HCT116 (cell line): ENCODE measurements at regions not wholly inside any gene's neighbourhood (a gene's known extent, or its start where the extent isn't known, plus 50 kb on each side); places are given as distances from the start of the nearest gene placed in this dataset.

ENCODE experiments used
- ATAC-seq: fragments of 200-7000 bp; cut with Tn5 transposase; 2 replicates; pipeline ENCODE4 v1.9.1; 2020; ENCODE audit warnings: mild to moderate bottlenecking, moderate library complexity
- BruUV-seq: library from RNA; stranded (reverse); fragments of 400-500 nt; replicated peaks from 2 replicates; lab custom pipeline; 2021; lab: Mats Ljungman, UMichigan
- CTCF ChIA-PET: fragments of 300-600 bp; sonication (Branson Sonifier 250); formaldehyde crosslinking; loops from one replicate; lab custom pipeline; 2021; ENCODE audit warnings: antibody characterized with exemption; lab: Charles Lee
- POLR2A ChIA-PET: fragments of 300-600, 350-600 bp; sonication (Branson Sonifier 250); formaldehyde crosslinking; loops from one replicate; lab custom pipeline; 2021; ENCODE audit warnings: antibody characterized with exemption; lab: Charles Lee
- RAD21 ChIA-PET, 2 experiments: fragments of 300-600 bp; sonication (Branson Sonifier 250); formaldehyde crosslinking; loops; one replicate each; lab custom pipeline; 2023; ENCODE audit warnings: low total read pairs in 2 of 2; ENCODE audit not compliant: uncharacterized antibody in 2 of 2, unreplicated experiment in 2 of 2, low non-redundant PET in 1 of 2; lab: Charles Lee
- DNase-seq: peaks from one replicate; pipeline ENCODE4 v3.0.0-alpha.2; 2010; ENCODE audit warnings: low read depth, low spot score
- H2AFZ ChIP-seq: fragments of 200-600 bp; shearing (Covaris generic), sonication (generic); 2 replicates; pipeline ENCODE4 v1.6.1; 2017; ENCODE audit warnings: low read depth, mixed run types, mixed read lengths, antibody characterized with exemption, low read length; ENCODE audit not compliant: poor library complexity, severe bottlenecking
- H3K27ac ChIP-seq: 2 replicates; pipeline ENCODE4 v1.5.1; 2012; ENCODE audit warnings: low read depth, low read length
- H3K27me3 ChIP-seq: fragments of 200-600 bp; sonication (generic); 2 replicates; pipeline ENCODE4 v1.6.1; 2016; ENCODE audit warnings: mixed run types, low read length, mixed read lengths; ENCODE audit not compliant: insufficient read depth
- H3K36me3 ChIP-seq, 2 experiments: fragments of 200-500 bp in 1 of 2; fragments of 200-600 bp in 1 of 2; sonication (Bioruptor generic) in 1 of 2; sonication (generic) in 1 of 2; 2 replicates each; pipeline versions ENCODE4 v1.5.1 to v1.6.1; 2014 to 2016; ENCODE audit warnings: low read length in 2 of 2, inconsistent platforms in 1 of 2, mixed read lengths in 1 of 2, mixed run types in 1 of 2; ENCODE audit not compliant: insufficient read depth in 2 of 2, control insufficient read depth in 1 of 2
- H3K4me1 ChIP-seq, 2 experiments: fragments of 200-600 bp in 1 of 2; sonication (generic) in 1 of 2; 2 replicates each; pipeline versions ENCODE4 v1.5.1 to v1.6.1; 2012 to 2017; ENCODE audit warnings: low read length in 2 of 2, inconsistent platforms in 1 of 2, mild to moderate bottlenecking in 1 of 2, mixed read lengths in 1 of 2, mixed run types in 1 of 2, moderate library complexity in 1 of 2; ENCODE audit not compliant: insufficient read depth in 2 of 2, control insufficient read depth in 1 of 2
- H3K4me2 ChIP-seq: fragments of 200-600 bp; sonication (generic); 2 replicates; pipeline ENCODE4 v1.6.1; 2017; ENCODE audit warnings: mixed run types, low read length, mixed read lengths
- H3K4me3 ChIP-seq, 2 experiments: fragments of 200-600 bp in 1 of 2; sonication (generic) in 1 of 2; replicated peaks in 1 of 2; 2 replicates each; pipeline ENCODE4 v1.5.1; 2011 to 2016; ENCODE audit warnings: low read length in 2 of 2, control low read depth in 1 of 2, low read depth in 1 of 2, mild to moderate bottlenecking in 1 of 2, mixed read lengths in 1 of 2, mixed run types in 1 of 2
- H3K79me2 ChIP-seq: fragments of 200-600 bp; sonication (generic); 2 replicates; pipeline ENCODE4 v1.6.1; 2017; ENCODE audit warnings: mild to moderate bottlenecking, mixed run types, low read length, moderate library complexity, mixed read lengths; ENCODE audit not compliant: insufficient read depth
- H3K9ac ChIP-seq: fragments of 200-600 bp; sonication (generic); 2 replicates; pipeline ENCODE4 v1.6.1; 2016; ENCODE audit warnings: low read length, mixed read lengths
- H3K9me2 ChIP-seq: fragments of 200-600 bp; sonication (generic), shearing (Covaris generic); 2 replicates; pipeline ENCODE4 v1.6.1; 2017; ENCODE audit warnings: mixed run types, mild to moderate bottlenecking, moderate library complexity; ENCODE audit not compliant: insufficient read depth
- H3K9me3 ChIP-seq, 2 experiments: fragments of 200-500 bp in 1 of 2; fragments of 200-600 bp in 1 of 2; sonication (Bioruptor generic) in 1 of 2; sonication (generic) in 1 of 2; 2 replicates each; pipeline ENCODE4 v1.6.1; 2014 to 2017; ENCODE audit warnings: low read length in 2 of 2, mixed read lengths in 2 of 2, inconsistent platforms in 1 of 2, low read depth in 1 of 2, mild to moderate bottlenecking in 1 of 2, mixed run types in 1 of 2, moderate library complexity in 1 of 2; ENCODE audit not compliant: control insufficient read depth in 1 of 2, insufficient read depth in 1 of 2
- H4K20me1 ChIP-seq: fragments of 200-600 bp; sonication (generic), shearing (Covaris generic); 2 replicates; pipeline ENCODE4 v1.6.1; 2017; ENCODE audit warnings: mixed run types, mild to moderate bottlenecking, moderate library complexity; ENCODE audit not compliant: insufficient read depth
- CEBPB ChIP-seq: IDR thresholded peaks from 2 replicates; pipeline ENCODE4 v1.6.1; 2012; ENCODE audit warnings: low read depth
- EZH2 ChIP-seq: fragments of 200-600 bp; sonication (generic); IDR thresholded peaks from 2 replicates; pipeline ENCODE4 v1.6.1; 2017; ENCODE audit warnings: antibody characterized with exemption, mixed run types
- EZH2phosphoT487 ChIP-seq: fragments of 200-600 bp; IDR thresholded peaks from 2 replicates; pipeline ENCODE4 v1.6.1; 2018; ENCODE audit warnings: antibody characterized with exemption, borderline replicate concordance
- FOSL1 ChIP-seq: IDR thresholded peaks from 2 replicates; pipeline ENCODE4 v1.6.1; 2012; ENCODE audit warnings: low read depth
- JUND ChIP-seq: IDR thresholded peaks from 2 replicates; pipeline ENCODE4 v1.6.1; 2012
- POLR2AphosphoS5 ChIP-seq: IDR thresholded peaks from 2 replicates; pipeline ENCODE4 v1.6.1; 2011; ENCODE audit warnings: mild to moderate bottlenecking, low read depth, low read length, moderate library complexity
- RAD21 ChIP-seq: IDR thresholded peaks from 2 replicates; pipeline ENCODE4 v1.6.1; 2012; ENCODE audit warnings: low read depth, mild to moderate bottlenecking
- SIN3A ChIP-seq: IDR thresholded peaks from 2 replicates; pipeline ENCODE4 v1.6.1; 2012; ENCODE audit warnings: low read depth
- SP1 ChIP-seq: IDR thresholded peaks from 2 replicates; pipeline ENCODE4 v1.6.1; 2012; ENCODE audit warnings: low read depth
- TCF7L2 ChIP-seq: IDR thresholded peaks from 2 replicates; pipeline ENCODE4 v1.7.0; 2011; ENCODE audit warnings: borderline replicate concordance, inconsistent platforms; ENCODE audit not compliant: insufficient read depth, insufficient read length; ENCODE audit errors: extremely low read depth
- intact Hi-C: fragments of 100-400 bp; cut with micrococcal nuclease; formaldehyde crosslinking; loops from 2 replicates; pipeline ENCODE4 v1.10.0; 2022
- TF ChIP-seq, protein P1 (sequence below): IDR thresholded peaks from 2 replicates; pipeline ENCODE4 v1.6.1; 2012; ENCODE audit warnings: low read depth

DNA sequence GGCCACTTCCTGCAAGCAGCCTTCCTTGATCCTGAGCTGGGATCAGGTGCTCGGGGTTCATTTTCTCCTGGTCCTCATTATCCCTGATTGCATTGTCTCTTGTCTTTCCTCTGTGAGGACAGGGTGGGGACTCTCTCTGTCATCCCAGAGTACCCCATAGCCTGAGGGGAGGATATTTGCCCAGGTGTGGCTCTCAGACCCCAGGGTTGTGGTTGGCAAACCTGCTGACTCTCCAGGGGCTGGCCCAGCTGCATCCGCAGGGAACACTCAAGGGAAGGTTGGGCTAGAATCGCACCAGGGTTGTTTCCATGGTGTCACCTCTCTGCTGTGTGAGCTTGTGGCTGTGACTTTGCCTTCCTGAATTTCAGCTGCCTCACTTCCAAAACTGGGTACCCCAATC is 276.8 kb upstream of the C1orf174 start:
- H3K4me1 ChIP-seq: no peaks in the 10 kb centered on the region
- no TSS peak for BruUV-seq
- ChIA-PET RAD21 (no interaction called here), CTCF (no interaction called here), POLR2A (no interaction called here)
- no peak overlapping the region for H3K4me2 ChIP-seq
- no peak overlapping the region for H3K9ac ChIP-seq
- TF ChIP-seq POLR2AphosphoS5 (no peak), RAD21 (no peak)
- H3K79me2 ChIP-seq: no peaks in the 10 kb centered on the region
- H3K9me2 ChIP-seq: no peaks in the 10 kb centered on the region
- H3K9me3 ChIP-seq: no peaks in the 10 kb centered on the region
- H3K27ac ChIP-seq: no peak overlapping the region
- no peak for DNase-seq
- no peak overlapping the region for H2AFZ ChIP-seq
- no peak for ATAC-seq
- H3K4me3 ChIP-seq: no peak overlapping the region
- intact Hi-C loops: no loop called here
- no peaks in the 10 kb centered on the region for H4K20me1 ChIP-seq
- H3K27me3 ChIP-seq: peaks cover 13% of the 10 kb centered on the region; the same call in 1 of the 2 replicates
- H3K36me3 ChIP-seq: no peaks in the 10 kb centered on the region

DNA sequence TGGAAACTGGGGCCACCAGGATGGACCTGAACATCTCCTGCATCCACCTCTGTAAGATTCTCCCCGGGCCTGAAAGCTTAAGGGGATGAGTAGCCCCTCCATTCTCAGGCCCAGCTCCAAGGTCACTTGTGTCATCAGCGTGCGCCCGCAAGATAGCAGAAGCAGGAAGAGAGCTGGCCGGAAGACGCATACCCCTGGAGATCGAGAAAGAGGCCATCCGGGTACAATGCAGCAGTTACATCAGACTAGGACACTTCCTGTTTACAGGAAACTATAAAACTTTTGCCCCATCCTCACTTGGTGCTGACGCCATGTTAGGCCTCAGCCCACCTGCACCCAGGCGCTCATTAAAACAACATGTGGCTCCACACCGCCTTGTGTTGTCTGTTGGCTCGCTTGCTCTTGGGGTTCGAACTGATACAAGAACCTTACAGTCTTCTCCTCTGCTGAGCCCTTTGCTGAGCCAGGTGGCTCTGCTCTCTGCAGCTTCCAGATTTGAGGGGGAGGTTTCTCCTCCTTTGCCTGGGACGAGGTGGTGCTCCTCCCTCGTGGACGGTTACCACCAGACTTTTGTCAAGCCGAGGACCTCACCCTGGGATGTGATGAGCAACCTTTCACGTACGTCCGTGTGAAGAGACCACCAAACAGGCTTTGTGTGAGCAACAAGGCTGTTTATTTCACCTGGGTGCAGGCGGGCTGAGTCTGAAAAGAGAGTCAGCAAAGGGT is 277.5 kb upstream of the C1orf174 start:
- no peaks in the 10 kb centered on the region for H4K20me1 ChIP-seq
- no peaks in the 10 kb centered on the region for H3K79me2 ChIP-seq
- CTCF ChIA-PET: no interaction called here
- H3K27ac ChIP-seq: no peak overlapping the region
- 0 out of 2 replicates have a peak, but pooled peaks cover 15% of the 10 kb centered on the region for H3K27me3 ChIP-seq
- H3K9me2 ChIP-seq: no peaks in the 10 kb centered on the region
- DNase-seq (no peak), ATAC-seq (no peak)
- H3K4me3 ChIP-seq: no peak overlapping the region
- POLR2A ChIA-PET: no interaction called here
- H2AFZ ChIP-seq: no peak overlapping the region
- intact Hi-C loops: no loop called here
- no TSS peak for BruUV-seq
- RAD21 ChIA-PET: no interaction called here
- no peaks in the 10 kb centered on the region for H3K36me3 ChIP-seq
- TF ChIP-seq, protein P1, sequence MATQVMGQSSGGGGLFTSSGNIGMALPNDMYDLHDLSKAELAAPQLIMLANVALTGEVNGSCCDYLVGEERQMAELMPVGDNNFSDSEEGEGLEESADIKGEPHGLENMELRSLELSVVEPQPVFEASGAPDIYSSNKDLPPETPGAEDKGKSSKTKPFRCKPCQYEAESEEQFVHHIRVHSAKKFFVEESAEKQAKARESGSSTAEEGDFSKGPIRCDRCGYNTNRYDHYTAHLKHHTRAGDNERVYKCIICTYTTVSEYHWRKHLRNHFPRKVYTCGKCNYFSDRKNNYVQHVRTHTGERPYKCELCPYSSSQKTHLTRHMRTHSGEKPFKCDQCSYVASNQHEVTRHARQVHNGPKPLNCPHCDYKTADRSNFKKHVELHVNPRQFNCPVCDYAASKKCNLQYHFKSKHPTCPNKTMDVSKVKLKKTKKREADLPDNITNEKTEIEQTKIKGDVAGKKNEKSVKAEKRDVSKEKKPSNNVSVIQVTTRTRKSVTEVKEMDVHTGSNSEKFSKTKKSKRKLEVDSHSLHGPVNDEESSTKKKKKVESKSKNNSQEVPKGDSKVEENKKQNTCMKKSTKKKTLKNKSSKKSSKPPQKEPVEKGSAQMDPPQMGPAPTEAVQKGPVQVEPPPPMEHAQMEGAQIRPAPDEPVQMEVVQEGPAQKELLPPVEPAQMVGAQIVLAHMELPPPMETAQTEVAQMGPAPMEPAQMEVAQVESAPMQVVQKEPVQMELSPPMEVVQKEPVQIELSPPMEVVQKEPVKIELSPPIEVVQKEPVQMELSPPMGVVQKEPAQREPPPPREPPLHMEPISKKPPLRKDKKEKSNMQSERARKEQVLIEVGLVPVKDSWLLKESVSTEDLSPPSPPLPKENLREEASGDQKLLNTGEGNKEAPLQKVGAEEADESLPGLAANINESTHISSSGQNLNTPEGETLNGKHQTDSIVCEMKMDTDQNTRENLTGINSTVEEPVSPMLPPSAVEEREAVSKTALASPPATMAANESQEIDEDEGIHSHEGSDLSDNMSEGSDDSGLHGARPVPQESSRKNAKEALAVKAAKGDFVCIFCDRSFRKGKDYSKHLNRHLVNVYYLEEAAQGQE: no peak
- TF ChIP-seq RAD21: no peak
- TF ChIP-seq SP1: no peak
- TF ChIP-seq FOSL1: no peak
- no peak for TF ChIP-seq SIN3A
- no peak for TF ChIP-seq JUND
- no peak for TF ChIP-seq CEBPB
- TF ChIP-seq EZH2phosphoT487: no peak
- no peak for TF ChIP-seq EZH2
- no peak for TF ChIP-seq TCF7L2
- TF ChIP-seq, all 23 proteins: peak for 0
- Histone ChIP-seq H3K4me2 (no peak overlapping the region), H3K9me3 (no peaks in the 10 kb centered on the region), H3K9ac (no peak overlapping the region), H3K4me1 (no peaks in the 10 kb centered on the region)
